H9 (cell line): ENCODE measurements at regions not wholly inside any gene's neighbourhood (a gene's known extent, or its start where the extent isn't known, plus 50 kb on each side); places are given as distances from the start of the nearest gene placed in this dataset.
"Not testable (repeated sequence)": the region's sequence is repeated elsewhere in the genome, so short reads cannot be mapped to it uniquely, and the experiment has no call there.

Experiments used
- DNase-seq: peaks from one replicate; pipeline ENCODE4 v3.0.0-alpha.2; 2017
- H2AFZ ChIP-seq: one replicate; pipeline ENCODE4 v1.6.1; 2013; ENCODE audit warnings: mild to moderate bottlenecking, low read length, control low read depth, moderate library complexity
- H2AK5ac ChIP-seq: 2 replicates; pipeline ENCODE4 v1.6.1; 2013; ENCODE audit warnings: low read length, control low read depth, mixed read lengths; ENCODE audit not compliant: insufficient read length
- H2BK120ac ChIP-seq: one replicate; pipeline ENCODE4 v1.6.1; 2013; ENCODE audit warnings: low read depth, mild to moderate bottlenecking, low read length, control low read depth, inconsistent platforms; ENCODE audit not compliant: poor library complexity, severe bottlenecking
- H2BK12ac ChIP-seq: 2 replicates; pipeline ENCODE4 v1.6.1; 2013; ENCODE audit warnings: low read length, control low read depth, mixed read lengths, low read depth; ENCODE audit not compliant: insufficient read length
- H2BK15ac ChIP-seq: 2 replicates; pipeline ENCODE4 v1.6.1; 2013; ENCODE audit warnings: low read depth, low read length, control low read depth
- H2BK20ac ChIP-seq: one replicate; pipeline ENCODE4 v1.6.1; 2013; ENCODE audit warnings: low read depth, mild to moderate bottlenecking, low read length, control low read depth, inconsistent platforms; ENCODE audit not compliant: poor library complexity, severe bottlenecking
- H2BK5ac ChIP-seq: 2 replicates; pipeline ENCODE4 v1.6.1; 2013; ENCODE audit warnings: low read length, control low read depth, mixed read lengths; ENCODE audit not compliant: insufficient read length
- H3K14ac ChIP-seq: 2 replicates; pipeline ENCODE4 v1.6.1; 2013; ENCODE audit warnings: low read length, control low read depth; ENCODE audit not compliant: insufficient read depth
- H3K18ac ChIP-seq: 2 replicates; pipeline ENCODE4 v1.6.1; 2013; ENCODE audit warnings: low read depth, mild to moderate bottlenecking, mixed read lengths, low read length, control low read depth; ENCODE audit not compliant: insufficient read length
- H3K23ac ChIP-seq: 2 replicates; pipeline ENCODE4 v1.6.1; 2013; ENCODE audit warnings: low read length, control low read depth, mixed read lengths, low read depth; ENCODE audit not compliant: insufficient read length
- H3K23me2 ChIP-seq: 2 replicates; pipeline ENCODE4 v1.6.1; 2013; ENCODE audit warnings: low read depth, mild to moderate bottlenecking, mixed read lengths, low read length, control low read depth; ENCODE audit not compliant: insufficient read length, poor library complexity, severe bottlenecking
- H3K27ac ChIP-seq: 2 replicates; pipeline ENCODE4 v1.5.1; 2013; ENCODE audit warnings: low read length, control low read depth, mixed read lengths, low read depth; ENCODE audit not compliant: insufficient read length
- H3K27me3 ChIP-seq: 2 replicates; pipeline ENCODE4 v1.6.1; 2013; ENCODE audit warnings: low read length, control low read depth, inconsistent platforms; ENCODE audit not compliant: insufficient read depth
- H3K4ac ChIP-seq: 2 replicates; pipeline ENCODE4 v1.6.1; 2013; ENCODE audit warnings: low read depth, mild to moderate bottlenecking, control low read depth, inconsistent platforms, low read length, moderate library complexity
- H3K4me1 ChIP-seq: 2 replicates; pipeline ENCODE4 v1.6.1; 2013; ENCODE audit warnings: low read length, control low read depth, inconsistent platforms; ENCODE audit not compliant: insufficient read depth
- H3K4me2 ChIP-seq: 2 replicates; pipeline ENCODE4 v1.6.1; 2013; ENCODE audit warnings: low read length, control low read depth, mixed read lengths; ENCODE audit not compliant: insufficient read length, insufficient read depth
- H3K56ac ChIP-seq: 2 replicates; pipeline ENCODE4 v1.6.1; 2013; ENCODE audit warnings: low read depth, mild to moderate bottlenecking, mixed read lengths, low read length, control low read depth; ENCODE audit not compliant: insufficient read length
- H3K79me1 ChIP-seq: 2 replicates; pipeline ENCODE4 v1.6.1; 2013; ENCODE audit warnings: low read depth, mild to moderate bottlenecking, moderate library complexity, low read length, control low read depth, inconsistent platforms; ENCODE audit not compliant: insufficient read depth, poor library complexity, severe bottlenecking
- H3K79me2 ChIP-seq: 2 replicates; pipeline ENCODE4 v1.6.1; 2013; ENCODE audit warnings: low read length, control low read depth, inconsistent platforms; ENCODE audit not compliant: insufficient read depth
- H3K9ac ChIP-seq: 2 replicates; pipeline ENCODE4 v1.6.1; 2013; ENCODE audit warnings: low read length, control low read depth, mixed read lengths; ENCODE audit not compliant: insufficient read length; ENCODE audit errors: extremely low read depth
- H3K9me3 ChIP-seq: one replicate; pipeline ENCODE4 v1.6.1; 2013; ENCODE audit warnings: low read depth, low read length, inconsistent platforms; ENCODE audit not compliant: control insufficient read depth
- H3T11ph ChIP-seq: one replicate; pipeline ENCODE4 v1.6.1; 2013; ENCODE audit warnings: mild to moderate bottlenecking, low read length, control low read depth, inconsistent platforms
- H4K20me1 ChIP-seq: one replicate; pipeline ENCODE4 v1.6.1; 2013; ENCODE audit not compliant: control insufficient read depth, insufficient read length, insufficient read depth
- H4K5ac ChIP-seq: 2 replicates; pipeline ENCODE4 v1.6.1; 2013; ENCODE audit warnings: low read depth, mild to moderate bottlenecking, mixed read lengths, low read length, control low read depth; ENCODE audit not compliant: insufficient read length
- H4K8ac ChIP-seq: replicated peaks from 2 replicates; pipeline ENCODE4 v1.6.1; 2013; ENCODE audit warnings: low read length, control low read depth, mixed read lengths, low read depth; ENCODE audit not compliant: insufficient read length
- H4K91ac ChIP-seq: 2 replicates; pipeline ENCODE4 v1.6.1; 2013; ENCODE audit warnings: low read depth, mild to moderate bottlenecking, moderate library complexity, mixed read lengths, low read length, control low read depth; ENCODE audit not compliant: insufficient read length
- H3K27ac Mint-ChIP-seq, 3 experiments: 2 replicates in 2 of 3; 3 replicates in 1 of 3; pipeline ENCODE4 v1.8.0; 2020 to 2021; ENCODE audit warnings: mixed read lengths in 3 of 3, mild to moderate bottlenecking in 1 of 3, moderate library complexity in 1 of 3
- H3K27me3 Mint-ChIP-seq: 2 replicates; pipeline ENCODE4 v1.8.0; 2021; ENCODE audit warnings: low read depth, mild to moderate bottlenecking, moderate library complexity, mixed read lengths
- H3K36me3 Mint-ChIP-seq, 3 experiments: 2 replicates in 2 of 3; 3 replicates in 1 of 3; pipeline ENCODE4 v1.8.0; 2020 to 2021; ENCODE audit warnings: low read depth in 3 of 3, mixed read lengths in 3 of 3; ENCODE audit not compliant: insufficient read depth in 1 of 3
- H3K4me1 Mint-ChIP-seq, 2 experiments: 2 replicates each; pipeline ENCODE4 v1.8.0; 2020; ENCODE audit warnings: mixed read lengths in 2 of 2
- H3K4me3 Mint-ChIP-seq, 2 experiments: 2 replicates in 1 of 2; 3 replicates in 1 of 2; pipeline ENCODE4 v1.8.0; 2020 to 2021; ENCODE audit warnings: mild to moderate bottlenecking in 2 of 2, mixed read lengths in 2 of 2, moderate library complexity in 1 of 2
- H3K9me3 Mint-ChIP-seq, 2 experiments: 2 replicates in 1 of 2; 3 replicates in 1 of 2; pipeline ENCODE4 v1.8.0; 2020; ENCODE audit warnings: mild to moderate bottlenecking in 2 of 2, mixed read lengths in 2 of 2, moderate library complexity in 1 of 2
- CTCF ChIP-seq: fragments of 200-600 bp; sonication (generic); conservative IDR thresholded peaks from 3 replicates; pipeline ENCODE4 v1.8.0; 2021; ENCODE audit warnings: antibody characterized with exemption, mild to moderate bottlenecking
- WGBS: extraction: QIAGEN DNeasy Blood & Tissue Kit; methylation state at CpG from one replicate; pipeline ENCODE4 v1.1.7; 2013; ENCODE audit warnings: missing lambda C conversion rate, low lambda C conversion rate, mixed read lengths; ENCODE audit not compliant: insufficient read length; ENCODE audit errors: extremely low coverage; 5-methylcytosine and 5-hydroxymethylcytosine counted together

GRCh38 chr14:105694961-105695360 lies 168.6 kb downstream of the TMEM121 start:
- no peak overlapping the region for H3K27ac Mint-ChIP-seq
- H3K36me3 Mint-ChIP-seq: peaks cover 28 to 35% (median 32%) of the 10 kb centered on the region in 3 experiments
- Histone ChIP-seq H3K9ac (no peak overlapping the region), H3K14ac (no peak overlapping the region), H3K27ac (no peak overlapping the region), H3T11ph (no peak overlapping the region), H3K18ac (no peak overlapping the region), H3K23me2 (no peaks in the 10 kb centered on the region), H4K91ac (no peak overlapping the region), H3K4ac (no peak overlapping the region), H4K8ac (no peak overlapping the region), H3K27me3 (no peaks in the 10 kb centered on the region), H2BK15ac (no peak overlapping the region), H3K56ac (no peak overlapping the region), H3K79me2 (no peaks in the 10 kb centered on the region), H2BK20ac (no peak overlapping the region), H2BK120ac (no peak overlapping the region), H4K5ac (no peak overlapping the region), H3K4me2 (no peak overlapping the region), H3K9me3 (peaks cover 39% of the 10 kb centered on the region), H3K4me1 (no peaks in the 10 kb centered on the region), H2BK12ac (no peak overlapping the region), H4K20me1 (no peaks in the 10 kb centered on the region), H2AFZ (no peak overlapping the region), H3K23ac (no peak overlapping the region), H2BK5ac (no peak overlapping the region), H3K79me1 (no peaks in the 10 kb centered on the region), H2AK5ac (no peak overlapping the region)
- H3K9me3 Mint-ChIP-seq: peaks cover 48 to 51% of the 10 kb centered on the region in 2 experiments
- no peak overlapping the region; a peak in 1 of 5 replicates for H3K4me3 Mint-ChIP-seq
- H3K27me3 Mint-ChIP-seq: peaks cover 11% of the 10 kb centered on the region
- no peak for TF ChIP-seq CTCF
- H3K4me1 Mint-ChIP-seq: no peaks in the 10 kb centered on the region
- WGBS: no CpG with 5 or more reads among the region's 2 CpGs
- DNase-seq: no peak

- H3K4me1 ChIP-seq, H3K79me1 ChIP-seq, H2AFZ ChIP-seq, H3K56ac ChIP-seq, H2BK20ac ChIP-seq, DNase-seq, H2AK5ac ChIP-seq, H3K79me2 ChIP-seq, H3K27me3 ChIP-seq, H3K18ac ChIP-seq, H2BK120ac ChIP-seq, H3K4me1 Mint-ChIP-seq, H3K9ac ChIP-seq, H2BK15ac ChIP-seq, H3K23me2 ChIP-seq, H3K23ac ChIP-seq, H3K4ac ChIP-seq, H3T11ph ChIP-seq, H2BK12ac ChIP-seq, H2BK5ac ChIP-seq, H3K4me2 ChIP-seq, H4K8ac ChIP-seq, H3K14ac ChIP-seq, H4K91ac ChIP-seq, H3K4me3 Mint-ChIP-seq, H4K5ac ChIP-seq, H3K27ac Mint-ChIP-seq, H3K27ac ChIP-seq, H4K20me1 ChIP-seq: not testable (repeated sequence)
- no CpG with 5 or more reads among the region's 11 CpGs for WGBS
- Mint-ChIP-seq H3K36me3 (peaks cover 31 to 36% (median 31%) of the 10 kb centered on the region in 3 experiments), H3K9me3 (peaks cover 48 to 52% of the 10 kb centered on the region in 2 experiments), H3K27me3 (peaks cover 15% of the 10 kb centered on the region)
- H3K9me3 ChIP-seq: peaks cover 36% of the 10 kb centered on the region
Measured at GRCh38 chr14:105696388-105696787, 170.0 kb downstream of the TMEM121 start.
